ENCODE measurements at regions not wholly inside any gene's neighbourhood (a gene's known extent, or its start where the extent isn't known, plus 50 kb on each side); places are given as distances from the start of the nearest gene placed in this dataset.
A peak's percentile ranks its signal among the peaks of the same experiment; 100 is the strongest.
"Not testable (repeated sequence)": the region's sequence is repeated elsewhere in the genome, so short reads cannot be mapped to it uniquely, and the experiment has no call there.

- 55 to 56% methylated on average over 4 of the region's 4 CpGs for WGBS, 2 donors
- Histone ChIP-seq H3K27me3 (no peaks in the 10 kb centered on the region), H3K4me1 (no peaks in the 10 kb centered on the region), H3K4me3 (no peak overlapping the region), H3K36me3 (no peaks in the 10 kb centered on the region), H3K9me3 (no peaks in the 10 kb centered on the region), H3K27ac (no peak overlapping the region)
- DNase-seq (no peak), ATAC-seq (ENCODE audit: low FRiP score in 2 of 2) (no peak)
- TF ChIP-seq POLR2A (IDR thresholded peaks at IDR 0.05) (no peak), CTCF (IDR thresholded peaks at IDR 0.05) (no peak), EP300 (IDR thresholded peaks at IDR 0.05) (no peak), POLR2AphosphoS5 (IDR thresholded peaks at IDR 0.05) (no peak)
These were observed 981.8 kb downstream of the SLC16A7 start for GRCh38 chr12:60577607-60578006.

- not testable (repeated sequence) for H3K4me3 ChIP-seq; DNase-seq; H3K27ac ChIP-seq; H3K9me3 ChIP-seq; H3K27me3 ChIP-seq; ATAC-seq (ENCODE audit: low FRiP score in 2 of 2); H3K4me1 ChIP-seq; H3K36me3 ChIP-seq
- WGBS, 2 donors: 95 to 100% methylated on average over 1 of the region's 1 CpG
These were observed 991.8 kb downstream of the SLC16A7 start for GRCh38 chr12:60587664-60588063.

GRCh38 chr12:60594035-60594711 is 998.3 kb downstream of the SLC16A7 start:
- Histone ChIP-seq H3K9me3 (peaks cover 0 to 10% (median 0%) of the 10 kb centered on the region in 4 donors), H3K27ac (no peak overlapping the region), H3K36me3 (no peaks in the 10 kb centered on the region), H3K4me1 (no peaks in the 10 kb centered on the region), H3K27me3 (no peaks in the 10 kb centered on the region), H3K4me3 (no peak overlapping the region)
- no peak for ATAC-seq (ENCODE audit: low FRiP score in 2 of 2)
- DNase-seq: no peak
- TF ChIP-seq POLR2A (IDR thresholded peaks at IDR 0.05): no peak
- TF ChIP-seq CTCF (IDR thresholded peaks at IDR 0.05): no peak
- no peak for TF ChIP-seq POLR2AphosphoS5 (IDR thresholded peaks at IDR 0.05)
- no peak for TF ChIP-seq EP300 (IDR thresholded peaks at IDR 0.05)
- WGBS, 2 donors: 92 to 95% methylated on average over 13 of the region's 13 CpGs

GRCh38 chr12:60602601-60603000 is 1006.8 kb downstream of the SLC16A7 start:
- TF ChIP-seq POLR2AphosphoS5 (IDR thresholded peaks at IDR 0.05): no peak
- TF ChIP-seq EP300 (IDR thresholded peaks at IDR 0.05): no peak
- no peak for TF ChIP-seq CTCF (IDR thresholded peaks at IDR 0.05)
- TF ChIP-seq POLR2A (IDR thresholded peaks at IDR 0.05): no peak
- DNase-seq (no peak), ATAC-seq (ENCODE audit: low FRiP score in 2 of 2) (no peak)
- WGBS, 2 donors: 66 to 72% methylated on average over 1 of the region's 1 CpG
- Histone ChIP-seq H3K4me3 (no peak overlapping the region), H3K27me3 (no peaks in the 10 kb centered on the region), H3K36me3 (no peaks in the 10 kb centered on the region), H3K27ac (no peak overlapping the region), H3K4me1 (no peaks in the 10 kb centered on the region), H3K9me3 (peaks cover 0 to 14% (median 5%) of the 10 kb centered on the region in 4 donors)

- not testable (repeated sequence) for DNase-seq; H3K27me3 ChIP-seq; H3K36me3 ChIP-seq; H3K27ac ChIP-seq; ATAC-seq (ENCODE audit: low FRiP score in 2 of 2); H3K4me1 ChIP-seq; H3K4me3 ChIP-seq
- peaks cover 0 to 14% (median 5%) of the 10 kb centered on the region in 4 donors for H3K9me3 ChIP-seq
- WGBS, 2 donors: 66 to 68% methylated on average over 5 of the region's 5 CpGs
These were observed 1007.6 kb downstream of the SLC16A7 start for GRCh38 chr12:60603475-60603874.

DNA sequence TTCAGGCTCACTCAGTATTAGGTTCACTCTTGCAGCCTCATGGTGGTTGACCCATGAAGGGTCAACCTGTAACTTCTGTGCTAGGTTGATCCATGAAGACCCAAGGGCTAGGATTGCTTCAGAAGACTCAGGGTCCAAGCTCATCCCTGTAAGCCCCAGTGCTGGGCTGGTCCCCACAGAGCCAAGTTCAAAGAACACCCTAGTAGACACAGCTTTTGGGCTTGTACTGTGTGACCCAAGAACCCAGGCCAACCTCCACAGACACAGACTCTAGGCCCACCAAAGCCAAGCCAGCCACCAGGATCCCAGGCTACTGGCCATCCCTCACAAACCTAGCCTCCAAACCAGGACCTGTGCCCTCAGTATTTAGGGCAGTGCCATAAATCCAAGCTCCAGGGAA is 1020.6 kb downstream of the SLC16A7 start:
- Histone ChIP-seq H3K27ac (no peak overlapping the region), H3K4me1 (no peaks in the 10 kb centered on the region), H3K27me3 (no peaks in the 10 kb centered on the region), H3K4me3 (no peak overlapping the region), H3K9me3 (peaks cover 0 to 16% (median 0%) of the 10 kb centered on the region in 4 donors), H3K36me3 (no peaks in the 10 kb centered on the region)
- TF ChIP-seq CTCF (IDR thresholded peaks at IDR 0.05): no peak
- no peak for TF ChIP-seq POLR2AphosphoS5 (IDR thresholded peaks at IDR 0.05)
- TF ChIP-seq EP300 (IDR thresholded peaks at IDR 0.05): no peak
- no peak for TF ChIP-seq POLR2A (IDR thresholded peaks at IDR 0.05)
- ATAC-seq (ENCODE audit: low FRiP score in 2 of 2) (peak; percentile 12 to 34), DNase-seq (no peak)
